AG04449 (cell line): ENCODE measurements at regions not wholly inside any gene's neighbourhood (a gene's known extent, or its start where the extent isn't known, plus 50 kb on each side); places are given as distances from the start of the nearest gene placed in this dataset.

Experiments
- CTCF ChIA-PET: fragments of 350-600 bp; formaldehyde crosslinking; extraction: SDS; loops from one replicate; lab custom pipeline; 2021; ENCODE audit warnings: antibody characterized with exemption; lab: Yijun Ruan, JAX
- POLR2A ChIA-PET: fragments of 400-600, 350-600 bp; formaldehyde crosslinking; extraction: SDS; loops from one replicate; lab custom pipeline; 2020; ENCODE audit warnings: antibody characterized with exemption, inconsistent platforms; lab: Yijun Ruan, JAX
- DNase-seq: peaks from one replicate; pipeline ENCODE4 v3.0.0-alpha.2; 2010; ENCODE audit warnings: low read depth, low spot score
- H3K4me3 ChIP-seq: 2 replicates; pipeline ENCODE4 v1.5.1; 2011; ENCODE audit warnings: low read depth, mild to moderate bottlenecking, control low read depth, low read length
- TF ChIP-seq, protein P1 (sequence below): IDR thresholded peaks from one replicate; pipeline ENCODE4 v1.5.1; 2011; ENCODE audit warnings: mild to moderate bottlenecking, moderate library complexity, low read length, control low read depth, inconsistent platforms; ENCODE audit not compliant: insufficient read depth; ENCODE audit errors: missing control alignments

DNA sequence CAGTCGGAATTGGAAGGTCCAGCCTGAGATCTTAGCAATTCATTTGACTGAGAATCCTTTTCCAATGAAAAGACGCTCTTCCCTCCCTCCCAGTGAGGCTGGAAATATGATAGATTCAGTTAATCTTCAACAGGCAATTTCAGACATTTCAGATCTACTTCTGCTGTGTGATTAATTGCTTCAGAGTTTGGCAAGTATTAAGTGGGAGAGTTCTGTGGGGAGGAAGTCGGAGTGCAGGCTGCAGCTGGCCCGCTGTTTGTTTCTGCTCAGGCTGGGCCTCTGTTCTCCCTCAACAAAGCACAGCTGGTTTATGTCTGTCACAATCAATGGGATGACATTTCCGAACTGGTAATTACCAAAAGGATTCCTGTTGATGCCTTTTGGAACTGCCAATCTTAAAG, 178.2 kb downstream of the NDFIP2 start:
- H3K4me3 ChIP-seq, result no peak overlapping the region
- no peak for DNase-seq
- ChIA-PET CTCF (no interaction called here), POLR2A (no interaction called here)
- TF ChIP-seq, protein P1, sequence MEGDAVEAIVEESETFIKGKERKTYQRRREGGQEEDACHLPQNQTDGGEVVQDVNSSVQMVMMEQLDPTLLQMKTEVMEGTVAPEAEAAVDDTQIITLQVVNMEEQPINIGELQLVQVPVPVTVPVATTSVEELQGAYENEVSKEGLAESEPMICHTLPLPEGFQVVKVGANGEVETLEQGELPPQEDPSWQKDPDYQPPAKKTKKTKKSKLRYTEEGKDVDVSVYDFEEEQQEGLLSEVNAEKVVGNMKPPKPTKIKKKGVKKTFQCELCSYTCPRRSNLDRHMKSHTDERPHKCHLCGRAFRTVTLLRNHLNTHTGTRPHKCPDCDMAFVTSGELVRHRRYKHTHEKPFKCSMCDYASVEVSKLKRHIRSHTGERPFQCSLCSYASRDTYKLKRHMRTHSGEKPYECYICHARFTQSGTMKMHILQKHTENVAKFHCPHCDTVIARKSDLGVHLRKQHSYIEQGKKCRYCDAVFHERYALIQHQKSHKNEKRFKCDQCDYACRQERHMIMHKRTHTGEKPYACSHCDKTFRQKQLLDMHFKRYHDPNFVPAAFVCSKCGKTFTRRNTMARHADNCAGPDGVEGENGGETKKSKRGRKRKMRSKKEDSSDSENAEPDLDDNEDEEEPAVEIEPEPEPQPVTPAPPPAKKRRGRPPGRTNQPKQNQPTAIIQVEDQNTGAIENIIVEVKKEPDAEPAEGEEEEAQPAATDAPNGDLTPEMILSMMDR, result no peak

DNA sequence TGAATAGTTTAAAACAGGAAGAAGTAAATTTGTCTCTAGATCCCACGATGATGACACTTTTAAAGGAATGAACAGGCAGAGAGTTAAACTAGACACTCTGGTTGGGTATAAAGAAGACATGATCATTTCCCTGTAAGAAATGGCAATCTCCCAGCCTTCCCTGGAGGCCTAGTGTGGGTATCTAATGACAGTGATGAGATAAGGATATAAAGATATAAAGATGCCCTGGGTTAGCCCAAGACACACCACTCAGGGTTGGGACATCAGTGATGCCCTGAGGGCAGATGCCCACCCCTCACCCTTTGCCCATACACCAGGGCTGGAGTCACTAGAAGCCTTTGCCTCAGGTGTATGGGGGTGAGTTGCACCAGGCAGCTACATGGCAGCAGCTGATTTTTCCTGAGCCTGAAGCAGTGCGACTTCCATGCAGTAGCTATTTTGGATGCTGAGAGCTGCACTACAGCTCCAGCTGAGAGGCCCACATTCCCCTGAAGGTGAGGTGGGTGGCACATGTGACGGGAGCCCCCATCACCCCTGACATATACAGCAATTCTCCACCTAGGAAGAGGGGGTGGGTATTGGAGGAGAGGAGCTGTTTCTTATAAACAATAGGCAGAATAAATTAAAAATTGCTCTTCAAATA, 177.5 kb downstream of the NDFIP2 start:
- ChIA-PET POLR2A (no interaction called here), CTCF (no interaction called here)
- TF ChIP-seq, protein P1, result no peak
- no peak for DNase-seq
- no peak overlapping the region for H3K4me3 ChIP-seq

DNA sequence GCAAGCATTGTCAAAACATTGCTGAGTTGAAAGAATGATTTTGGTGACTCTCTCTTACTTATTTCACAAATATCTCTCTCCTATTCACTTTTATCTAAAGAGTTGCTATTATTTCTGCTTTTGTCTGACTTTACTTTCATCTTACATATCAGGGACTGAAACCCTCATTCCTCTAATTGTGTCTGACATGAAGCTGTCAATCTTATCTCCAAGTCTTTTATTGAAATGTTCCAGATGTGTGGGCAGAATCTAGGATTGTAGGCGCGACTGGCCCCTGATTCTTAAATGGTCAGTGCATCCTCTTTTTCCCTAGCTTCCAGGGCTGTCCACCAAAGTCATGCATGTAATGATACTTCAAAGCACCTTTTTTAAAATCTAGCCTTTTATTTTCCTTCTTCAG, 174.6 kb downstream of the NDFIP2 start:
- H3K4me3 ChIP-seq, result no peak overlapping the region
- TF ChIP-seq, protein P1, result no peak
- ChIA-PET CTCF (no interaction called here), POLR2A (no interaction called here)
- DNase-seq, result no peak

DNA sequence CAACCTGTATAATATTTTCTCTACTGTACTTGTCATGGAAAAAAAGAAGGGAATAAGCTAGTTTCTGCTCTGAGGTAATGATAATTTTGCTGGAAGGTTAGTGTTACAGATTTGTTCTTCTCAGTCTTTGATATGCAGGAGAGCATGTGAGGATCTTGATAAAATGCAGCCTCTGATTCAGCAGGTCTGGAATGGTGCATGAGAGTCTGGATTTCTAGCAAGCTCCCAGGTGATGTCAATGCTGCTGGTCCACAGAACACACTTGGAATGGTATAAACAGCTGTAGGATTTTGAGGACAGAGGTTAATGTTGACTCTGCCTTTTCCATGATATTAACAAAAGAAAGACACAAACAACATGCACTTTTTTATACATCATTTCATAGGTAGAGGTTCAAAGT, 173.6 kb downstream of the NDFIP2 start:
- TF ChIP-seq, protein P1, result no peak
- ChIA-PET POLR2A (no interaction called here), CTCF (no interaction called here)
- no peak overlapping the region for H3K4me3 ChIP-seq
- DNase-seq, result no peak

DNA sequence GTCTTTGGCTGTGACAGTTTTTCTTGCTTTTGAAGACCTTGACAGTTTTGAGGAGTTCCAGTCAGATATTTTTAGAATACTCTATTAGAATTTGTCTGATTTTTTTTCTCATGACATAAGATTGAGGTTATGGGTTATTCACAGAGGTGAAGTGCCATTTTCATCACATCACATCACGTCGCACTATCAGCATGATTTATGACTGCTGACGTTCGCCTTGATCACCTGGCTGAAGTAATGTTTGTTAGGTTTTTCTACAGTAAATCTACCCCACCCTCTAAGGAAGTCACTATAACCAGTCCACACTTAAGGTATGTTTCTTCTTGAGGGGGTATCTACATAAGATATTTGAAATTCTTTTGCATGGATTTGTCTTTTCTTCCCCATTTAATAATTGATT, 169.7 kb downstream of the NDFIP2 start:
- TF ChIP-seq, protein P1, result no peak
- H3K4me3 ChIP-seq, result no peak overlapping the region
- CTCF ChIA-PET, result no interaction called here
- POLR2A ChIA-PET, result no interaction called here
- no peak for DNase-seq

DNA sequence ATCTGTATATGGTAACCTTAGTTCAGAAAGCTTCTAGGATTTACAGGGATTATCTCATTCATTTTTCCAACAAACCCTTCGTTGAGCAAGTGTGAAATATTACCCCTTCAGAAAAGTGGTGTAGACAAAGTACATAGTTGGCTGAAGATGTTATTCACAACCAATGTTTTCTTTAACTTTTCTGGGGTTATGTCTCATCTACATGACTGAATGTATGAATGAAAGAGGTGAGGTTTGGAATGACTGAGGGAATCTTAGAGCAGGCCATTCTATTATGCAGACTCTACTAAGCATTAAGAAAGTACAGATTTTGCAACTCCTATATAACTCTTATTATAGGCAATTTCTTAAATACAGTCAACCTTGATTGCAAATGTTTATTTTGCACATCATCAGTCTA, 167.2 kb downstream of the NDFIP2 start:
- TF ChIP-seq, protein P1, result no peak
- ChIA-PET POLR2A (no interaction called here), CTCF (no interaction called here)
- DNase-seq, result no peak
- no peak overlapping the region for H3K4me3 ChIP-seq
